T-cell (primary cell): ENCODE measurements at regions not wholly inside any gene's neighbourhood (a gene's known extent, or its start where the extent isn't known, plus 50 kb on each side); places are given as distances from the start of the nearest gene placed in this dataset.

Experiments used
- ATAC-seq, 4 experiments: fragments of 200-7000 bp in 3 of 4; fragments of 150-1000 bp in 1 of 4; cut with Tn5 transposase; replicated peaks in 1 of 4; 1 replicate in 3 of 4; 2 replicates in 1 of 4; pipeline ENCODE4 v1.10.0; 2021; ENCODE audit warnings: moderate library complexity in 3 of 4, mild to moderate bottlenecking in 2 of 4, moderate number of reproducible peaks in 1 of 4
- CTCF ChIA-PET, 2 donors: fragments of 300-600 bp; sonication (Branson Sonifier 250); formaldehyde crosslinking; loops; one replicate each; lab custom pipeline; 2022; ENCODE audit warnings: antibody characterized with exemption in 2 of 2; lab: Charles Lee
- POLR2A ChIA-PET, 2 donors: fragments of 300-600 bp; sonication (Branson Sonifier 250); formaldehyde crosslinking; loops; one replicate each; lab custom pipeline; 2022; ENCODE audit warnings: antibody characterized with exemption in 2 of 2; lab: Charles Lee
- DNase-seq, 35 experiments: peaks; one replicate each; pipeline versions ENCODE4 v3.0.0 to v3.0.0-alpha.2; 2013 to 2023
- H3K27ac ChIP-seq: one replicate; pipeline ENCODE4 v1.5.1; 2013; ENCODE audit warnings: low read length
- H3K27me3 ChIP-seq, 2 experiments: replicated peaks in 1 of 2; 1 replicate in 1 of 2; 2 replicates in 1 of 2; pipeline versions ENCODE4 v1.6.1 to v1.7.0; 2013; ENCODE audit warnings: low read length in 1 of 2, mixed read lengths in 1 of 2; ENCODE audit not compliant: control insufficient read depth in 2 of 2, insufficient read depth in 2 of 2; ENCODE audit errors: extremely low read depth in 1 of 2
- H3K36me3 ChIP-seq, 2 donors: 1 replicate in 1 of 2; 2 replicates in 1 of 2; pipeline versions ENCODE4 v1.6.1 to v1.7.0; 2013; ENCODE audit warnings: low read length in 1 of 2; ENCODE audit not compliant: control insufficient read depth in 2 of 2, insufficient read depth in 1 of 2; ENCODE audit errors: extremely low read depth in 1 of 2
- H3K4me1 ChIP-seq, 2 experiments: 1 replicate in 1 of 2; 2 replicates in 1 of 2; pipeline versions ENCODE4 v1.6.1 to v1.7.0; 2013; ENCODE audit warnings: low read length in 2 of 2, mixed read lengths in 1 of 2; ENCODE audit not compliant: insufficient read depth in 2 of 2, control insufficient read depth in 1 of 2; ENCODE audit errors: extremely low read depth in 1 of 2
- H3K4me3 ChIP-seq, 2 donors: 1 replicate in 1 of 2; 2 replicates in 1 of 2; pipeline versions ENCODE4 v1.5.1 to v1.7.0; 2013; ENCODE audit warnings: mild to moderate bottlenecking in 2 of 2, low read length in 1 of 2, moderate library complexity in 1 of 2; ENCODE audit not compliant: control insufficient read depth in 1 of 2; ENCODE audit errors: extremely low read depth in 1 of 2
- H3K9me3 ChIP-seq: 2 replicates; pipeline ENCODE4 v1.7.0; 2013
- H3K27ac Mint-ChIP-seq, 2 donors: one replicate each; pipeline ENCODE4 v1.8.0; 2020 to 2021; ENCODE audit warnings: mild to moderate bottlenecking in 2 of 2, mixed read lengths in 2 of 2
- H3K27me3 Mint-ChIP-seq, 2 donors: one replicate each; pipeline ENCODE4 v1.8.0; 2021 to 2022; ENCODE audit warnings: mixed read lengths in 2 of 2
- H3K36me3 Mint-ChIP-seq: one replicate; pipeline ENCODE4 v1.8.0; 2021; ENCODE audit warnings: mixed read lengths
- H3K4me1 Mint-ChIP-seq, 3 donors: one replicate each; pipeline ENCODE4 v1.8.0; 2020 to 2022; ENCODE audit warnings: mixed read lengths in 3 of 3, mild to moderate bottlenecking in 1 of 3
- H3K4me3 Mint-ChIP-seq, 3 donors: one replicate each; pipeline ENCODE4 v1.8.0; 2020 to 2022; ENCODE audit warnings: mild to moderate bottlenecking in 3 of 3, mixed read lengths in 3 of 3, moderate library complexity in 3 of 3
- H3K9me3 Mint-ChIP-seq, 3 donors: one replicate each; pipeline ENCODE4 v1.8.0; 2020 to 2022; ENCODE audit warnings: mixed read lengths in 3 of 3
- WGBS: methylation state at CpG from one replicate; pipeline ENCODE4 v1.1.5; 2013; ENCODE audit warnings: missing lambda C conversion rate; ENCODE audit not compliant: insufficient coverage; 5-methylcytosine and 5-hydroxymethylcytosine counted together

GRCh38 chrX:28347476-28347875 is 239.8 kb upstream of the IL1RAPL1 start:
- no peak overlapping the region for H3K4me3 Mint-ChIP-seq
- H3K4me1 ChIP-seq, result no peaks in the 10 kb centered on the region
- WGBS, result no CpG with 5 or more reads among the region's 4 CpGs
- H3K27ac Mint-ChIP-seq, result no peak overlapping the region
- POLR2A ChIA-PET, result no interaction called here
- peaks cover 0 to 9% (median 3%) of the 10 kb centered on the region in 3 donors for H3K9me3 Mint-ChIP-seq
- H3K36me3 Mint-ChIP-seq, result no peaks in the 10 kb centered on the region
- no peak overlapping the region for H3K4me3 ChIP-seq
- no peak overlapping the region for H3K27ac ChIP-seq
- no peak for DNase-seq
- ATAC-seq, result no peak
- no peaks in the 10 kb centered on the region for H3K27me3 ChIP-seq
- no peaks in the 10 kb centered on the region for H3K9me3 ChIP-seq
- CTCF ChIA-PET, result no interaction called here
- H3K36me3 ChIP-seq, result no peaks in the 10 kb centered on the region
- no peaks in the 10 kb centered on the region for H3K4me1 Mint-ChIP-seq
- H3K27me3 Mint-ChIP-seq, result no peaks in the 10 kb centered on the region

- Mint-ChIP-seq H3K4me3 (no peak overlapping the region), H3K4me1 (no peaks in the 10 kb centered on the region), H3K27ac (no peak overlapping the region), H3K27me3 (peaks cover 0 to under 1% of the 10 kb centered on the region in 2 donors), H3K36me3 (no peaks in the 10 kb centered on the region), H3K9me3 (peaks cover 0 to 11% (median 8%) of the 10 kb centered on the region in 3 donors)
- Histone ChIP-seq H3K4me1 (no peaks in the 10 kb centered on the region), H3K9me3 (no peaks in the 10 kb centered on the region), H3K36me3 (no peaks in the 10 kb centered on the region), H3K27me3 (no peaks in the 10 kb centered on the region), H3K4me3 (no peak overlapping the region), H3K27ac (no peak overlapping the region)
- ATAC-seq (no peak), DNase-seq (no peak)
- no CpG with 5 or more reads among the region's 3 CpGs for WGBS
- POLR2A ChIA-PET, result no interaction called here
- CTCF ChIA-PET, result no interaction called here
Observed at GRCh38 chrX:28329156-28329555, 258.1 kb upstream of the IL1RAPL1 start.

- Histone ChIP-seq H3K36me3 (no peaks in the 10 kb centered on the region), H3K4me1 (no peaks in the 10 kb centered on the region), H3K9me3 (no peaks in the 10 kb centered on the region), H3K4me3 (no peak overlapping the region), H3K27ac (no peak overlapping the region), H3K27me3 (no peaks in the 10 kb centered on the region)
- Mint-ChIP-seq H3K36me3 (no peaks in the 10 kb centered on the region), H3K9me3 (peaks cover 0 to 16% (median 16%) of the 10 kb centered on the region in 3 donors), H3K4me3 (no peak overlapping the region), H3K4me1 (no peaks in the 10 kb centered on the region), H3K27ac (no peak overlapping the region), H3K27me3 (peaks cover 0 to 7% of the 10 kb centered on the region in 2 donors)
- CTCF ChIA-PET, result no interaction called here
- ATAC-seq (no peak), DNase-seq (no peak)
- no CpG with 5 or more reads among the region's 5 CpGs for WGBS
- POLR2A ChIA-PET, result no interaction called here
Observed at GRCh38 chrX:28324321-28324721, 262.9 kb upstream of the IL1RAPL1 start.

GRCh38 chrX:28321286-28321685 is 266.0 kb upstream of the IL1RAPL1 start:
- no peaks in the 10 kb centered on the region for H3K36me3 ChIP-seq
- H3K27me3 ChIP-seq, result no peaks in the 10 kb centered on the region
- no peak overlapping the region for H3K27ac Mint-ChIP-seq
- H3K4me3 Mint-ChIP-seq, result no peak overlapping the region
- DNase-seq, result no peak
- WGBS, result no CpG with 5 or more reads among the region's 2 CpGs
- H3K4me3 ChIP-seq, result no peak overlapping the region
- peaks cover 2 to 17% (median 13%) of the 10 kb centered on the region in 3 donors for H3K9me3 Mint-ChIP-seq
- POLR2A ChIA-PET, result no interaction called here
- no peaks in the 10 kb centered on the region for H3K36me3 Mint-ChIP-seq
- no peak overlapping the region for H3K27ac ChIP-seq
- no peaks in the 10 kb centered on the region for H3K4me1 Mint-ChIP-seq
- H3K27me3 Mint-ChIP-seq, result peaks cover 0 to 7% of the 10 kb centered on the region in 2 donors
- ATAC-seq, result no peak
- no peaks in the 10 kb centered on the region for H3K4me1 ChIP-seq
- no peaks in the 10 kb centered on the region for H3K9me3 ChIP-seq
- CTCF ChIA-PET, result no interaction called here

- Histone ChIP-seq H3K27me3 (no peaks in the 10 kb centered on the region), H3K4me1 (no peaks in the 10 kb centered on the region), H3K36me3 (no peaks in the 10 kb centered on the region), H3K9me3 (no peaks in the 10 kb centered on the region), H3K4me3 (no peak overlapping the region), H3K27ac (no peak overlapping the region)
- WGBS, result no CpG with 5 or more reads among the region's 3 CpGs
- no peak for DNase-seq
- peaks cover 0 to 4% (median 0%) of the 10 kb centered on the region in 3 donors for H3K9me3 Mint-ChIP-seq
- H3K36me3 Mint-ChIP-seq, result no peaks in the 10 kb centered on the region
- ChIA-PET CTCF (no interaction called here), POLR2A (no interaction called here)
- ATAC-seq, result no peak
- no peak overlapping the region for H3K27ac Mint-ChIP-seq
- H3K4me1 Mint-ChIP-seq, result no peaks in the 10 kb centered on the region
- H3K4me3 Mint-ChIP-seq, result no peak overlapping the region
- peaks cover 0 to 3% of the 10 kb centered on the region in 2 donors for H3K27me3 Mint-ChIP-seq
Observed at GRCh38 chrX:28312965-28313364, 274.3 kb upstream of the IL1RAPL1 start.

GRCh38 chrX:28312259-28312658 is 275.0 kb upstream of the IL1RAPL1 start:
- ATAC-seq, result no peak

GRCh38 chrX:28311466-28311865 is 275.8 kb upstream of the IL1RAPL1 start:
- DNase-seq (no peak), ATAC-seq (no peak)
- Histone ChIP-seq H3K9me3 (no peaks in the 10 kb centered on the region), H3K36me3 (no peaks in the 10 kb centered on the region), H3K27ac (no peak overlapping the region), H3K4me1 (no peaks in the 10 kb centered on the region), H3K4me3 (no peak overlapping the region), H3K27me3 (no peaks in the 10 kb centered on the region)
- Mint-ChIP-seq H3K4me1 (no peaks in the 10 kb centered on the region), H3K4me3 (no peak overlapping the region), H3K36me3 (no peaks in the 10 kb centered on the region), H3K9me3 (peaks cover 0 to 3% (median 2%) of the 10 kb centered on the region in 3 donors), H3K27ac (no peak overlapping the region), H3K27me3 (peaks cover 0 to 3% of the 10 kb centered on the region in 2 donors)
- ChIA-PET CTCF (no interaction called here), POLR2A (no interaction called here)
- WGBS, result 76% methylated on average over 2 of the region's 3 CpGs

More at GRCh38 chrX:28312259-28312658, 275.0 kb upstream of the IL1RAPL1 start:
- Mint-ChIP-seq H3K4me3 (no peak overlapping the region), H3K9me3 (peaks cover 0 to 3% (median 0%) of the 10 kb centered on the region in 3 donors), H3K27ac (no peak overlapping the region), H3K27me3 (peaks cover 0 to 3% of the 10 kb centered on the region in 2 donors), H3K4me1 (no peaks in the 10 kb centered on the region), H3K36me3 (no peaks in the 10 kb centered on the region)
- no CpG with 5 or more reads among the region's 3 CpGs for WGBS
- H3K9me3 ChIP-seq, result no peaks in the 10 kb centered on the region
- H3K4me3 ChIP-seq, result no peak overlapping the region
- DNase-seq, result no peak
- H3K27ac ChIP-seq, result no peak overlapping the region
- no peaks in the 10 kb centered on the region for H3K36me3 ChIP-seq
- ChIA-PET CTCF (no interaction called here), POLR2A (interaction anchor here in 1 of 2 donors (0.7 kb wide), 1 partner anchor 332 kb away, joined by 4 read pairs; no protein-coding TSS in a partner anchor)
- H3K4me1 ChIP-seq, result no peaks in the 10 kb centered on the region
- H3K27me3 ChIP-seq, result no peaks in the 10 kb centered on the region
